ENCODE measurements at regions not wholly inside any gene's neighbourhood (a gene's known extent, or its start where the extent isn't known, plus 50 kb on each side); places are given as distances from the start of the nearest gene placed in this dataset.

DNA sequence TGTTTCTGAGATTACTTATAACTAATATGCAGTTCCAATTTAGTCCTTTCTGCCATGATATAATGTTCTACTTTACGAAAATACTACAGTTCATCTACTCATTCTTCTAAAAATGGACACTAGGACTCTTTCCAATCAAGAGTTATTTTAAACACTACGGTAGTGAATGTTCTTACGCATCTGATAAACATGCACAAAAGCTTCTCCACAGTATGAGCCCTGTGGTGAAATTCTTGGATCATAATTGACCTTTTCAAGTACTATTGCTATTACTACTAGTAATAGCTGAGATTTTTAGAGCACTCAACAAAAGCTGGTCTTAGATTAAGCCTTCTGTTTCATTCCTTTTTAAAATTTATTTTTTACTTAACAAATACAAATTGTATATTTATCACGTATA, 106.4 kb downstream of the CH25H start:
- H3F3A ChIP-seq (ENCODE audit: insufficient read depth, low read length): no peaks in the 10 kb centered on the region
- H4K20me1 ChIP-seq (ENCODE audit: insufficient read depth, low read length): no peaks in the 10 kb centered on the region
- TF ChIP-seq CTCF (IDR thresholded peaks at IDR 0.05; ENCODE audit: low read length) (no peak), EZH2 (IDR thresholded peaks at IDR 0.05; ENCODE audit: borderline replicate concordance, low read length) (no peak)
- no peaks in the 10 kb centered on the region for H3K9me2 ChIP-seq (ENCODE audit: low read depth, low read length)
- no peak overlapping the region for H2AFZ ChIP-seq (ENCODE audit: low read length)
- H3K79me2 ChIP-seq (ENCODE audit: insufficient read depth, low read length): no peaks in the 10 kb centered on the region
- no peaks in the 10 kb centered on the region for H3K27me3 ChIP-seq (ENCODE audit: insufficient read depth, low read length)
- H3K4me1 ChIP-seq (ENCODE audit: insufficient read depth, low read length, severe bottlenecking): no peaks in the 10 kb centered on the region
- no peaks in the 10 kb centered on the region for H3K9me3 ChIP-seq (ENCODE audit: low read length)
- H3K4me3 ChIP-seq (ENCODE audit: low read depth, low read length, poor library complexity, severe bottlenecking): no peak overlapping the region
- H3K27ac ChIP-seq (ENCODE audit: low read depth, low read length, poor library complexity, severe bottlenecking): no peak overlapping the region
- H3K36me3 ChIP-seq (ENCODE audit: insufficient read depth, low read length): no peaks in the 10 kb centered on the region
- no peak overlapping the region for H3K9ac ChIP-seq (ENCODE audit: low read length)
- no peak overlapping the region for H3K4me2 ChIP-seq (ENCODE audit: low read length)

- Histone ChIP-seq H3K36me3 (ENCODE audit: insufficient read depth, low read length) (no peaks in the 10 kb centered on the region), H3K9me2 (ENCODE audit: low read depth, low read length) (no peaks in the 10 kb centered on the region), H3K4me2 (ENCODE audit: low read length) (no peak overlapping the region), H3K4me3 (ENCODE audit: low read depth, low read length, poor library complexity, severe bottlenecking) (no peak overlapping the region), H3F3A (ENCODE audit: insufficient read depth, low read length) (no peaks in the 10 kb centered on the region), H3K79me2 (ENCODE audit: insufficient read depth, low read length) (no peaks in the 10 kb centered on the region), H3K27ac (ENCODE audit: low read depth, low read length, poor library complexity, severe bottlenecking) (no peak overlapping the region), H3K9ac (ENCODE audit: low read length) (no peak overlapping the region), H3K4me1 (ENCODE audit: insufficient read depth, low read length, severe bottlenecking) (no peaks in the 10 kb centered on the region), H4K20me1 (ENCODE audit: insufficient read depth, low read length) (no peaks in the 10 kb centered on the region), H3K27me3 (ENCODE audit: insufficient read depth, low read length) (no peaks in the 10 kb centered on the region), H2AFZ (ENCODE audit: low read length) (no peak overlapping the region), H3K9me3 (ENCODE audit: low read length) (no peaks in the 10 kb centered on the region)
- TF ChIP-seq EZH2 (IDR thresholded peaks at IDR 0.05; ENCODE audit: borderline replicate concordance, low read length): no peak
- no peak for TF ChIP-seq CTCF (IDR thresholded peaks at IDR 0.05; ENCODE audit: low read length)
Measured at GRCh38 chr10:89097226-89097625, 106.6 kb downstream of the FAS start.

DNA sequence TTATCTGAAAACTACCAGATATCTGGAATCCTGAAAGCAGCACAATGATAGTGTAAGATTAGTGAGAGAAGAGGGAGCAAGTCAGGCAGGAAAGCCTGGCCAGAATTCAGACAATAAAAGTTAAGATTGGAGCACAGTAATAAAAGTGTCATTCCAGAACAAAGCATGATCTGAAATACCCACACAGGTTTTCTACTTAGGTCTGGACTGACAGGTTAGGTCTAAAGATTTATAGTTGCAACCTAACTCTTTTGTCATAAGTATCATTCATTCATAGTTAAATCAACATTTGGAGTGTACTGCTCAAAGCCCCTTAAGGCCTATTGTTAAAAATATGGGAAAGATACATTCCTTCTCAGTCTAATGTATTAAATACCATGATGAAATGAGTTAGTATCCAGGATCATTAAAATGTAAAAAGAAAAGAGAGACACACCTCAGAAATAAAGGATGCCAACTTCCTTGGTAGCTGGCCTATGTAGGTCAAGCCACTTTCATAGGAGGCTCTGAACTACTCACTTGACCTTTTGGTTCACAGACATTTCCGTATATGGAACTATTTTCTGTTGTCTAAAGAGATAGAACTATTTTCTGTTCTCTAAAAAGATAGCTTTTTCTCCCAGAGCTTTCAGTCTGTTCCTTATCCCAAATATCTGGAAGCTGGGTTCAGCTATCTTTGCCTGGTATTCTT, 105.2 kb downstream of the FAS start:
- TF ChIP-seq EZH2 (IDR thresholded peaks at IDR 0.05; ENCODE audit: borderline replicate concordance, low read length) (no peak), CTCF (IDR thresholded peaks at IDR 0.05; ENCODE audit: low read length) (no peak)
- Histone ChIP-seq H3K4me3 (ENCODE audit: low read depth, low read length, poor library complexity, severe bottlenecking) (no peak overlapping the region), H3K4me2 (ENCODE audit: low read length) (no peak overlapping the region), H3K79me2 (ENCODE audit: insufficient read depth, low read length) (no peaks in the 10 kb centered on the region), H3K4me1 (ENCODE audit: insufficient read depth, low read length, severe bottlenecking) (no peaks in the 10 kb centered on the region), H3K27ac (ENCODE audit: low read depth, low read length, poor library complexity, severe bottlenecking) (no peak overlapping the region), H3K9me2 (ENCODE audit: low read depth, low read length) (no peaks in the 10 kb centered on the region), H4K20me1 (ENCODE audit: insufficient read depth, low read length) (no peaks in the 10 kb centered on the region), H3F3A (ENCODE audit: insufficient read depth, low read length) (no peaks in the 10 kb centered on the region), H3K27me3 (ENCODE audit: insufficient read depth, low read length) (no peaks in the 10 kb centered on the region), H3K9me3 (ENCODE audit: low read length) (no peaks in the 10 kb centered on the region), H3K36me3 (ENCODE audit: insufficient read depth, low read length) (no peaks in the 10 kb centered on the region), H2AFZ (ENCODE audit: low read length) (no peak overlapping the region), H3K9ac (ENCODE audit: low read length) (no peak overlapping the region)

Data from OCI-LY1 (cell line).